ENCODE measurements at regions not wholly inside any gene's neighbourhood (a gene's known extent, or its start where the extent isn't known, plus 50 kb on each side); places are given as distances from the start of the nearest gene placed in this dataset.

DNA sequence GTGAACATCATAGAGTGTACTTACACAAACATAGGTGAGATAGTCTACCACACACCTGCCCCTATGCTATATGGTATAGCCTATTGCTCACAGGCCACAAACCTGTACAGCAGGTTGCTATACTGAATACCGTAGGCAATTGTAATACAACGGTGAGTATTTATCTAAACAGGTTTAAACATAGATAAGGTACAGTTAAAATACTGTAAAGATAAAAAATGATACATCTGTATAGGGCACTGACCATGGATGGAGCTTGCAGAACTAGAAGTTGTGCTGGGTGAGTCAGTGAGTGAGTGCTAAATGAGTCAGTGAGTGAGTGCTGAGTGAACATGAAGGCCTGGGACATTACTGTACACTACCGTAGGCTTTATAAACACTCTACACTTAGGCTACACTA is 267.0 kb upstream of the HS6ST1 start:
- no peak overlapping the region for H3K4me2 ChIP-seq (ENCODE audit: low read depth, low read length, poor library complexity, severe bottlenecking)
- H3K9me2 ChIP-seq (replicated peaks; ENCODE audit: insufficient read depth, low read length): no peaks in the 10 kb centered on the region
- no peaks in the 10 kb centered on the region for H3K36me3 ChIP-seq (ENCODE audit: low read length)
- no peaks in the 10 kb centered on the region for H3K9me3 ChIP-seq (ENCODE audit: insufficient read depth, low read length)
- H3F3A ChIP-seq (ENCODE audit: insufficient read depth): no peaks in the 10 kb centered on the region
- H4K20me1 ChIP-seq (ENCODE audit: low read depth, low read length): no peaks in the 10 kb centered on the region
- no peaks in the 10 kb centered on the region for H3K27me3 ChIP-seq (ENCODE audit: low read length)
- TF ChIP-seq, protein P1, sequence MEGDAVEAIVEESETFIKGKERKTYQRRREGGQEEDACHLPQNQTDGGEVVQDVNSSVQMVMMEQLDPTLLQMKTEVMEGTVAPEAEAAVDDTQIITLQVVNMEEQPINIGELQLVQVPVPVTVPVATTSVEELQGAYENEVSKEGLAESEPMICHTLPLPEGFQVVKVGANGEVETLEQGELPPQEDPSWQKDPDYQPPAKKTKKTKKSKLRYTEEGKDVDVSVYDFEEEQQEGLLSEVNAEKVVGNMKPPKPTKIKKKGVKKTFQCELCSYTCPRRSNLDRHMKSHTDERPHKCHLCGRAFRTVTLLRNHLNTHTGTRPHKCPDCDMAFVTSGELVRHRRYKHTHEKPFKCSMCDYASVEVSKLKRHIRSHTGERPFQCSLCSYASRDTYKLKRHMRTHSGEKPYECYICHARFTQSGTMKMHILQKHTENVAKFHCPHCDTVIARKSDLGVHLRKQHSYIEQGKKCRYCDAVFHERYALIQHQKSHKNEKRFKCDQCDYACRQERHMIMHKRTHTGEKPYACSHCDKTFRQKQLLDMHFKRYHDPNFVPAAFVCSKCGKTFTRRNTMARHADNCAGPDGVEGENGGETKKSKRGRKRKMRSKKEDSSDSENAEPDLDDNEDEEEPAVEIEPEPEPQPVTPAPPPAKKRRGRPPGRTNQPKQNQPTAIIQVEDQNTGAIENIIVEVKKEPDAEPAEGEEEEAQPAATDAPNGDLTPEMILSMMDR (IDR thresholded peaks at IDR 0.05; ENCODE audit: insufficient read depth, low read length, poor library complexity, severe bottlenecking): no peak
- H3K27ac ChIP-seq (ENCODE audit: low read depth, low read length): no peak overlapping the region
- H3K9ac ChIP-seq (ENCODE audit: low read length): no peak overlapping the region
- H2AFZ ChIP-seq (ENCODE audit: low read depth, low read length, severe bottlenecking): no peak overlapping the region
- H3K4me3 ChIP-seq (ENCODE audit: insufficient read depth, low read length, poor library complexity, severe bottlenecking): no peak overlapping the region
- H3K79me2 ChIP-seq (ENCODE audit: insufficient read depth, low read length): no peaks in the 10 kb centered on the region

DNA sequence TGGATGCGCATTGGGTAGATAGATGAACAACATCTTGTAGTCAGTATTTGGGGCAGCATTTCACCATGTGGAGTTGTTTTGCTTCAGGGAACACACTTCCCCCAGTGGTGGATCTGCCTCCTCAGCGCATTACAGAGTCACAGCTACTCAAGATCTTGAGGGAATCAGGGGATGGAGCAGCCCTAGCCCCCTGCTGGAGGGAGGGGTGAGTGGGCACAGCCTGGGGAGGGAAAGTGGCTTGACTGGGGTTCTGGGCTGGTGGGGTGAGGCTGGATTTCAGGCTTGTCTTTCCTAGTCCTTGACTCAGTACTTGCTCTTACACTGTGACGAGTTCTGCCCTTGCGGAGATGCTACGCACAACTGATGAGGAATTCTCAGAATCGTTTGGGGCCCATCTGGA is 271.0 kb upstream of the HS6ST1 start:
- Histone ChIP-seq H3K9me2 (replicated peaks; ENCODE audit: insufficient read depth, low read length) (no peaks in the 10 kb centered on the region), H3K36me3 (ENCODE audit: low read length) (no peaks in the 10 kb centered on the region), H3K4me3 (ENCODE audit: insufficient read depth, low read length, poor library complexity, severe bottlenecking) (no peak overlapping the region), H3K79me2 (ENCODE audit: insufficient read depth, low read length) (no peaks in the 10 kb centered on the region), H3K4me2 (ENCODE audit: low read depth, low read length, poor library complexity, severe bottlenecking) (no peak overlapping the region), H4K20me1 (ENCODE audit: low read depth, low read length) (no peaks in the 10 kb centered on the region), H3K9me3 (ENCODE audit: insufficient read depth, low read length) (no peaks in the 10 kb centered on the region), H2AFZ (ENCODE audit: low read depth, low read length, severe bottlenecking) (no peak overlapping the region), H3F3A (ENCODE audit: insufficient read depth) (no peaks in the 10 kb centered on the region), H3K9ac (ENCODE audit: low read length) (no peak overlapping the region), H3K27ac (ENCODE audit: low read depth, low read length) (no peak overlapping the region), H3K27me3 (ENCODE audit: low read length) (no peaks in the 10 kb centered on the region)
- TF ChIP-seq, protein P1 (IDR thresholded peaks at IDR 0.05; ENCODE audit: insufficient read depth, low read length, poor library complexity, severe bottlenecking): no peak
- TF ChIP-seq EZH2phosphoT487 (conservative IDR thresholded peaks at IDR 0.05; ENCODE audit: low read length): no peak

DNA sequence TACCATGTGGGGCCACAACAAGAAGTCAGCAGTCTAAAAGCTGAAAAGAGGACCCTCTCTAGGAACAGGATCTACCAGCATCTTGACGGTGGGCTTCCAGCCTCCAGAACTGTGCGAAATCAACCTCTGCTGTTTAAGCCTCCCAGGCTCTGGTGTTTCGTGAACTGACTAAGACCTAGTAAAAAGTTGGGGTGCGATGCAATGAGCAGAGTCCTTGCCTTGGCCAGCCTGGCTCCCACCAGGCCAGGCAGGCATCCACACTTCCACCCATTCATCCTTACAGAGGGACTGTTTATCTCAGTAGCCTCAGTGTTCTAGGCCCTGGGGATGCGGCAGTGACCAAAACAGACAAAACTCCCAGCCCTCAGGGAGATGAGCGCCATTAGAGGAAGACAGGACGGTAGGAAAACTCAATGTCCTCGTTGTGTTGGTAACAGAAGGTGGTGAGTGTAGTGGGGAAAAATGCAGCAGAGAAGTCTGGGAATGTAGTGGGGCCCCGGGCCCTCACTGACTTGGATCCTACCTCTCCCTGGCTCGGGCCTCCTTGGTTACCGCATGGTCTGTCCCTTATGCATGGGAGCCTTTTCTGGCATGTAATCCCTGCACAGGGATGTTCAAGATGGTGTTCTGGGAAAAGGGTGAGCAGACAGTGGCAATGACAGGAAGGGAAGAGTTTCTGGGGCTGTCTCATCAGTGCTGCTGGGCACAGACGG is 271.8 kb upstream of the HS6ST1 start:
- H3K27ac ChIP-seq (ENCODE audit: low read depth, low read length): no peak overlapping the region
- no peaks in the 10 kb centered on the region for H3K27me3 ChIP-seq (ENCODE audit: low read length)
- TF ChIP-seq, protein P1 (IDR thresholded peaks at IDR 0.05; ENCODE audit: insufficient read depth, low read length, poor library complexity, severe bottlenecking): no peak
- TF ChIP-seq EZH2phosphoT487 (conservative IDR thresholded peaks at IDR 0.05; ENCODE audit: low read length): no peak
- no peak overlapping the region for H3K4me3 ChIP-seq (ENCODE audit: insufficient read depth, low read length, poor library complexity, severe bottlenecking)
- H3K9ac ChIP-seq (ENCODE audit: low read length): no peak overlapping the region
- H3K9me2 ChIP-seq (replicated peaks; ENCODE audit: insufficient read depth, low read length): no peaks in the 10 kb centered on the region
- no peaks in the 10 kb centered on the region for H3K79me2 ChIP-seq (ENCODE audit: insufficient read depth, low read length)
- no peaks in the 10 kb centered on the region for H3K9me3 ChIP-seq (ENCODE audit: insufficient read depth, low read length)
- no peak overlapping the region for H2AFZ ChIP-seq (ENCODE audit: low read depth, low read length, severe bottlenecking)
- H3K36me3 ChIP-seq (ENCODE audit: low read length): no peaks in the 10 kb centered on the region
- H4K20me1 ChIP-seq (ENCODE audit: low read depth, low read length): no peaks in the 10 kb centered on the region
- no peaks in the 10 kb centered on the region for H3F3A ChIP-seq (ENCODE audit: insufficient read depth)
- no peak overlapping the region for H3K4me2 ChIP-seq (ENCODE audit: low read depth, low read length, poor library complexity, severe bottlenecking)
